Uterus (tissue), 2 donors: ENCODE measurements at regions not wholly inside any gene's neighbourhood (a gene's known extent, or its start where the extent isn't known, plus 50 kb on each side); places are given as distances from the start of the nearest gene placed in this dataset.

ENCODE experiments used
- CTCF ChIP-seq, 4 experiments: fragments of 200-600 bp in 2 of 4; fragments of 450-650 bp in 2 of 4; sonication (generic) in 2 of 4; IDR thresholded peaks; one replicate each; pipeline ENCODE4 v1.5.1; 2016 to 2019; ENCODE audit warnings: antibody characterized with exemption in 4 of 4, mild to moderate bottlenecking in 2 of 4, moderate library complexity in 1 of 4
- POLR2A ChIP-seq, 2 donors: fragments of 450-650 bp; IDR thresholded peaks; one replicate each; pipeline ENCODE4 v1.6.1; 2016; ENCODE audit warnings: antibody characterized with exemption in 2 of 2, mild to moderate bottlenecking in 1 of 2, moderate library complexity in 1 of 2

GRCh38 chr3:30452446-30452845, 154.0 kb upstream of the TGFBR2 start:
- TF ChIP-seq CTCF (IDR thresholded peaks at IDR 0.05) (no peak), POLR2A (IDR thresholded peaks at IDR 0.05) (no peak)
